ENCODE measurements at regions not wholly inside any gene's neighbourhood (a gene's known extent, or its start where the extent isn't known, plus 50 kb on each side); places are given as distances from the start of the nearest gene placed in this dataset.

DNA sequence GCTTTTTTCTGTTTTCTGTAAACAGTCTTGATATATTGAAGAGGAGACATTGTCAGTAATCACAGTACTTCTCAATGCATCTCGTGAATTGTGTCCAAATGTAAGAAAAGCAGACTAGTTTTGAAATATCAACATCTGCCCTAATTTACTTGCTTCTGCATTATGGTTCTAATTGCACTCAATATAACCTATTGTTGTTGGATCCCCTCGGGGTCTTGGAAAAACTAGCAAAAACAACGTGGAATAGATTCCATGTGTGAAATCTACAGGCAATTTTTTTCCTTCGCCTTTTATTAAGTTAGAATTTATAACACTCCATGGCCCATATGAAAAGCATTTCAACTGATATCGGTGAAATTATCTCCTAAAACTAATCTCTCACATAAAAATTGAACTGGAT lies 236.5 kb downstream of the TTLL7 start:
- TF ChIP-seq POLR2A (IDR thresholded peaks at IDR 0.05; ENCODE audit: low read depth, low read length): no peak
- TF ChIP-seq, protein P1, sequence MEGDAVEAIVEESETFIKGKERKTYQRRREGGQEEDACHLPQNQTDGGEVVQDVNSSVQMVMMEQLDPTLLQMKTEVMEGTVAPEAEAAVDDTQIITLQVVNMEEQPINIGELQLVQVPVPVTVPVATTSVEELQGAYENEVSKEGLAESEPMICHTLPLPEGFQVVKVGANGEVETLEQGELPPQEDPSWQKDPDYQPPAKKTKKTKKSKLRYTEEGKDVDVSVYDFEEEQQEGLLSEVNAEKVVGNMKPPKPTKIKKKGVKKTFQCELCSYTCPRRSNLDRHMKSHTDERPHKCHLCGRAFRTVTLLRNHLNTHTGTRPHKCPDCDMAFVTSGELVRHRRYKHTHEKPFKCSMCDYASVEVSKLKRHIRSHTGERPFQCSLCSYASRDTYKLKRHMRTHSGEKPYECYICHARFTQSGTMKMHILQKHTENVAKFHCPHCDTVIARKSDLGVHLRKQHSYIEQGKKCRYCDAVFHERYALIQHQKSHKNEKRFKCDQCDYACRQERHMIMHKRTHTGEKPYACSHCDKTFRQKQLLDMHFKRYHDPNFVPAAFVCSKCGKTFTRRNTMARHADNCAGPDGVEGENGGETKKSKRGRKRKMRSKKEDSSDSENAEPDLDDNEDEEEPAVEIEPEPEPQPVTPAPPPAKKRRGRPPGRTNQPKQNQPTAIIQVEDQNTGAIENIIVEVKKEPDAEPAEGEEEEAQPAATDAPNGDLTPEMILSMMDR (conservative IDR thresholded peaks at IDR 0.05; ENCODE audit: low read depth, low read length): no peak
- TF ChIP-seq BHLHE40 (IDR thresholded peaks at IDR 0.05; ENCODE audit: low read depth, low read length): no peak
- TF ChIP-seq RAD21 (IDR thresholded peaks at IDR 0.05; ENCODE audit: low read length): no peak
- no peak for TF ChIP-seq MAFK (IDR thresholded peaks at IDR 0.05; ENCODE audit: low read depth, low read length)
- TF ChIP-seq, protein P2, sequence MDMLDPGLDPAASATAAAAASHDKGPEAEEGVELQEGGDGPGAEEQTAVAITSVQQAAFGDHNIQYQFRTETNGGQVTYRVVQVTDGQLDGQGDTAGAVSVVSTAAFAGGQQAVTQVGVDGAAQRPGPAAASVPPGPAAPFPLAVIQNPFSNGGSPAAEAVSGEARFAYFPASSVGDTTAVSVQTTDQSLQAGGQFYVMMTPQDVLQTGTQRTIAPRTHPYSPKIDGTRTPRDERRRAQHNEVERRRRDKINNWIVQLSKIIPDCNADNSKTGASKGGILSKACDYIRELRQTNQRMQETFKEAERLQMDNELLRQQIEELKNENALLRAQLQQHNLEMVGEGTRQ (IDR thresholded peaks at IDR 0.05; ENCODE audit: low read depth, low read length): no peak
- TF ChIP-seq RCOR1 (IDR thresholded peaks at IDR 0.05; ENCODE audit: insufficient replicate concordance, low read length): no peak
- TF ChIP-seq FOS (IDR thresholded peaks at IDR 0.05; ENCODE audit: low read depth, low read length): no peak
- no peak for TF ChIP-seq CEBPB (IDR thresholded peaks at IDR 0.05; ENCODE audit: low read depth, low read length)
- TF ChIP-seq RFX5 (IDR thresholded peaks at IDR 0.05; ENCODE audit: low read depth, low read length): no peak
- no peak for TF ChIP-seq MAZ (IDR thresholded peaks at IDR 0.05; ENCODE audit: borderline replicate concordance, low read depth, low read length)
- TF ChIP-seq CHD1 (IDR thresholded peaks at IDR 0.05; ENCODE audit: low read depth, low read length): no peak
